C4-2B (cell line): ENCODE measurements at regions not wholly inside any gene's neighbourhood (a gene's known extent, or its start where the extent isn't known, plus 50 kb on each side); places are given as distances from the start of the nearest gene placed in this dataset.

Experiments used
- ZFX ChIP-seq: fragments of 450-650 bp; IDR thresholded peaks from 2 replicates; pipeline ENCODE4 v1.6.1; 2017
- TF ChIP-seq, protein P1 (sequence below): fragments of 450-650 bp; conservative IDR thresholded peaks from 2 replicates; pipeline ENCODE4 v1.5.1; 2017; ENCODE audit warnings: mild to moderate bottlenecking

DNA sequence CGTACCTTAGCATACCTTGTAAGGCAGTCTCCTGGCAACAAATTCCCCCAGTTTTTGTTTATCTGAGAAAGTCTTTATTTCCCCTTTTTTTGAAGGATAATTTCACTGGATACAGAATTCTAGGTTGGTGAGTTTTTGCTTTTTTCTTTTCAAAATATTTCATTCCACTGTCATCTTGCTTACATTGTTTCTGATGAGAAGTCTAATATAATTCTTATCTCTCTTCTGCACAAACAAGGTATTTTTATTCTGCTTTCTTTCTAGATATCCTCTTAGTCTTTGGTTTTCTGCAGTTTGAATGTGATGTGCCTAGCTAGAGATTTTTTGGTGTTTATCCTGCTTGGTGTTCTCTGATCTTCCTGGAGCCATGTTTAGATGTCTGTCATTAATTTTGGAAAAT lies 57.7 kb upstream of the EZR start:
- TF ChIP-seq, protein P1, sequence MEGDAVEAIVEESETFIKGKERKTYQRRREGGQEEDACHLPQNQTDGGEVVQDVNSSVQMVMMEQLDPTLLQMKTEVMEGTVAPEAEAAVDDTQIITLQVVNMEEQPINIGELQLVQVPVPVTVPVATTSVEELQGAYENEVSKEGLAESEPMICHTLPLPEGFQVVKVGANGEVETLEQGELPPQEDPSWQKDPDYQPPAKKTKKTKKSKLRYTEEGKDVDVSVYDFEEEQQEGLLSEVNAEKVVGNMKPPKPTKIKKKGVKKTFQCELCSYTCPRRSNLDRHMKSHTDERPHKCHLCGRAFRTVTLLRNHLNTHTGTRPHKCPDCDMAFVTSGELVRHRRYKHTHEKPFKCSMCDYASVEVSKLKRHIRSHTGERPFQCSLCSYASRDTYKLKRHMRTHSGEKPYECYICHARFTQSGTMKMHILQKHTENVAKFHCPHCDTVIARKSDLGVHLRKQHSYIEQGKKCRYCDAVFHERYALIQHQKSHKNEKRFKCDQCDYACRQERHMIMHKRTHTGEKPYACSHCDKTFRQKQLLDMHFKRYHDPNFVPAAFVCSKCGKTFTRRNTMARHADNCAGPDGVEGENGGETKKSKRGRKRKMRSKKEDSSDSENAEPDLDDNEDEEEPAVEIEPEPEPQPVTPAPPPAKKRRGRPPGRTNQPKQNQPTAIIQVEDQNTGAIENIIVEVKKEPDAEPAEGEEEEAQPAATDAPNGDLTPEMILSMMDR: no peak
- TF ChIP-seq ZFX: no peak
